ENCODE measurements at regions not wholly inside any gene's neighbourhood (a gene's known extent, or its start where the extent isn't known, plus 50 kb on each side); places are given as distances from the start of the nearest gene placed in this dataset.

DNA sequence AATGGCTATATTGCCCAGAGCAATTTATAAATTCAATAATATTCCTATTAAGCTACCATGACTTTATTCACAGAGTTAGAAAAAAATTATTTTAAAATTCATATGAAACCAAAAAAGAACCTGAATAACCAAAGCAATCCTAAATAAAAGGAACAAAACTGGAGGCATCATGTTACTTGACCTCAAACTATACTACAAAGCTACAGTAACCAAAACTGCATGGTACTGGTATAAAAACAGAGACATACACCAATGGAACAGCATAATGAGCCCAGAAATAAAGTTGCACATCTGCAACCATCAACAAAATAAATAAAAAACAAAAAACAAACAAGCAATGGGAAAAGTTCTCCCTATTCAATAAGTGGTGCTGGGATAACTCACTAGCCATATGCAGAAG, 203.2 kb downstream of the RGS9 start:
- TF ChIP-seq POLR2A (IDR thresholded peaks at IDR 0.05): no peak
- TF ChIP-seq, protein P1, sequence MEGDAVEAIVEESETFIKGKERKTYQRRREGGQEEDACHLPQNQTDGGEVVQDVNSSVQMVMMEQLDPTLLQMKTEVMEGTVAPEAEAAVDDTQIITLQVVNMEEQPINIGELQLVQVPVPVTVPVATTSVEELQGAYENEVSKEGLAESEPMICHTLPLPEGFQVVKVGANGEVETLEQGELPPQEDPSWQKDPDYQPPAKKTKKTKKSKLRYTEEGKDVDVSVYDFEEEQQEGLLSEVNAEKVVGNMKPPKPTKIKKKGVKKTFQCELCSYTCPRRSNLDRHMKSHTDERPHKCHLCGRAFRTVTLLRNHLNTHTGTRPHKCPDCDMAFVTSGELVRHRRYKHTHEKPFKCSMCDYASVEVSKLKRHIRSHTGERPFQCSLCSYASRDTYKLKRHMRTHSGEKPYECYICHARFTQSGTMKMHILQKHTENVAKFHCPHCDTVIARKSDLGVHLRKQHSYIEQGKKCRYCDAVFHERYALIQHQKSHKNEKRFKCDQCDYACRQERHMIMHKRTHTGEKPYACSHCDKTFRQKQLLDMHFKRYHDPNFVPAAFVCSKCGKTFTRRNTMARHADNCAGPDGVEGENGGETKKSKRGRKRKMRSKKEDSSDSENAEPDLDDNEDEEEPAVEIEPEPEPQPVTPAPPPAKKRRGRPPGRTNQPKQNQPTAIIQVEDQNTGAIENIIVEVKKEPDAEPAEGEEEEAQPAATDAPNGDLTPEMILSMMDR (IDR thresholded peaks at IDR 0.05): no peak
